ENCODE measurements at regions not wholly inside any gene's neighbourhood (a gene's known extent, or its start where the extent isn't known, plus 50 kb on each side); places are given as distances from the start of the nearest gene placed in this dataset.
"Not testable (repeated sequence)": the region's sequence is repeated elsewhere in the genome, so short reads cannot be mapped to it uniquely, and the experiment has no call there.

DNA sequence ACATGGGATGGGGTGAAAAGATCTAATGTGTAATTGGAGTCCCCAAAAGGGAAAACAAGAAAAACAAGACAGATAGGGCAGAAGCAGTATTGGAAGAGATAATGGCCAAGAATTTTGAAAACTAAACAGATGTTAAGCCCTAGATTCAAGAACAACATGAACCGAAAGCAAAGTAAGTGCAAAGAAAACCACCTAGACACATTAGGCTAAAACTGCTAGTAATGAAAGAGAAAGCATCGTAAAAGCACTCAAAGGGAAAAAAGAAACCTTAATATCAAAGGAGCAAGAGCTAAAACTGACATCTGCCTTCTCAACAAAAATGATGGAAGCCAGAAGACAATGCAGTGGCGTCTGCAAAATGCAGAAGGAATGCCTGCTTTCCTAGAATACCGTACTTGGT is 92.1 kb upstream of the ADORA2B start:
- TF ChIP-seq, protein P1, sequence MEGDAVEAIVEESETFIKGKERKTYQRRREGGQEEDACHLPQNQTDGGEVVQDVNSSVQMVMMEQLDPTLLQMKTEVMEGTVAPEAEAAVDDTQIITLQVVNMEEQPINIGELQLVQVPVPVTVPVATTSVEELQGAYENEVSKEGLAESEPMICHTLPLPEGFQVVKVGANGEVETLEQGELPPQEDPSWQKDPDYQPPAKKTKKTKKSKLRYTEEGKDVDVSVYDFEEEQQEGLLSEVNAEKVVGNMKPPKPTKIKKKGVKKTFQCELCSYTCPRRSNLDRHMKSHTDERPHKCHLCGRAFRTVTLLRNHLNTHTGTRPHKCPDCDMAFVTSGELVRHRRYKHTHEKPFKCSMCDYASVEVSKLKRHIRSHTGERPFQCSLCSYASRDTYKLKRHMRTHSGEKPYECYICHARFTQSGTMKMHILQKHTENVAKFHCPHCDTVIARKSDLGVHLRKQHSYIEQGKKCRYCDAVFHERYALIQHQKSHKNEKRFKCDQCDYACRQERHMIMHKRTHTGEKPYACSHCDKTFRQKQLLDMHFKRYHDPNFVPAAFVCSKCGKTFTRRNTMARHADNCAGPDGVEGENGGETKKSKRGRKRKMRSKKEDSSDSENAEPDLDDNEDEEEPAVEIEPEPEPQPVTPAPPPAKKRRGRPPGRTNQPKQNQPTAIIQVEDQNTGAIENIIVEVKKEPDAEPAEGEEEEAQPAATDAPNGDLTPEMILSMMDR (IDR thresholded peaks at IDR 0.05), result not testable (repeated sequence)
- TF ChIP-seq EP300, POLR2A, POLR2AphosphoS5 (IDR thresholded peaks at IDR 0.05): not testable (repeated sequence)

Measured in upper lobe of left lung (tissue), 4 donors.